Smooth muscle cell (in vitro differentiated cells): ENCODE measurements at regions not wholly inside any gene's neighbourhood (a gene's known extent, or its start where the extent isn't known, plus 50 kb on each side); places are given as distances from the start of the nearest gene placed in this dataset.

Experiments used
- DNase-seq: peaks from one replicate; lab custom pipeline; 2025; ENCODE audit not compliant: unreplicated experiment; lab: John Stamatoyannopoulos, UW
- H2AFZ ChIP-seq: fragments of 200-600 bp; sonication (generic); 2 replicates; pipeline ENCODE4 v1.6.0; 2016; ENCODE audit warnings: antibody characterized with exemption, low read depth, mild to moderate bottlenecking
- H3F3A ChIP-seq: fragments of 200-600 bp; sonication (generic); 2 replicates; pipeline ENCODE4 v1.6.0; 2017; ENCODE audit warnings: antibody characterized with exemption, low read depth
- H3K27ac ChIP-seq: fragments of 200-600 bp; sonication (generic); 2 replicates; pipeline ENCODE4 v1.5.1; 2016; ENCODE audit warnings: low read depth, mild to moderate bottlenecking
- H3K27me3 ChIP-seq: fragments of 200-600 bp; sonication (generic); 2 replicates; pipeline ENCODE4 v1.6.1; 2016; ENCODE audit warnings: low read depth, mild to moderate bottlenecking
- H3K36me3 ChIP-seq: fragments of 200-600 bp; sonication (generic); 2 replicates; pipeline ENCODE4 v1.5.1; 2016; ENCODE audit warnings: low read depth
- H3K4me1 ChIP-seq: fragments of 200-600 bp; sonication (generic); 2 replicates; pipeline ENCODE4 v1.5.1; 2016; ENCODE audit warnings: low read depth
- H3K4me2 ChIP-seq: fragments of 200-600 bp; sonication (generic); 2 replicates; pipeline ENCODE4 v1.6.0; 2016; ENCODE audit warnings: mild to moderate bottlenecking
- H3K4me3 ChIP-seq: fragments of 200-600 bp; sonication (generic); 2 replicates; pipeline ENCODE4 v1.5.1; 2016; ENCODE audit warnings: mild to moderate bottlenecking
- H3K79me2 ChIP-seq: fragments of 200-600 bp; sonication (generic); 2 replicates; pipeline ENCODE4 v1.6.0; 2016; ENCODE audit warnings: low read depth, mild to moderate bottlenecking
- H3K9ac ChIP-seq: fragments of 200-600 bp; sonication (generic); 2 replicates; pipeline ENCODE4 v1.6.0; 2016; ENCODE audit warnings: low read depth
- H3K9me3 ChIP-seq: fragments of 200-600 bp; sonication (generic); replicated peaks from 2 replicates; pipeline ENCODE4 v1.5.1; 2016; ENCODE audit warnings: low read depth
- H4K20me1 ChIP-seq: fragments of 200-600 bp; sonication (generic); 2 replicates; pipeline ENCODE4 v1.6.0; 2016; ENCODE audit warnings: low read depth
- WGBS: methylation state at CpG from one replicate; pipeline ENCODE4 v1.1.7; 2016; ENCODE audit warnings: low lambda C conversion rate; 5-methylcytosine and 5-hydroxymethylcytosine counted together
- TF ChIP-seq, protein P1 (sequence below): fragments of 200-600 bp; sonication (generic); IDR thresholded peaks from 2 replicates; pipeline ENCODE4 v1.5.1; 2017; ENCODE audit warnings: borderline replicate concordance, mild to moderate bottlenecking, antibody characterized with exemption; ENCODE audit not compliant: insufficient read depth, poor library complexity, severe bottlenecking

DNA sequence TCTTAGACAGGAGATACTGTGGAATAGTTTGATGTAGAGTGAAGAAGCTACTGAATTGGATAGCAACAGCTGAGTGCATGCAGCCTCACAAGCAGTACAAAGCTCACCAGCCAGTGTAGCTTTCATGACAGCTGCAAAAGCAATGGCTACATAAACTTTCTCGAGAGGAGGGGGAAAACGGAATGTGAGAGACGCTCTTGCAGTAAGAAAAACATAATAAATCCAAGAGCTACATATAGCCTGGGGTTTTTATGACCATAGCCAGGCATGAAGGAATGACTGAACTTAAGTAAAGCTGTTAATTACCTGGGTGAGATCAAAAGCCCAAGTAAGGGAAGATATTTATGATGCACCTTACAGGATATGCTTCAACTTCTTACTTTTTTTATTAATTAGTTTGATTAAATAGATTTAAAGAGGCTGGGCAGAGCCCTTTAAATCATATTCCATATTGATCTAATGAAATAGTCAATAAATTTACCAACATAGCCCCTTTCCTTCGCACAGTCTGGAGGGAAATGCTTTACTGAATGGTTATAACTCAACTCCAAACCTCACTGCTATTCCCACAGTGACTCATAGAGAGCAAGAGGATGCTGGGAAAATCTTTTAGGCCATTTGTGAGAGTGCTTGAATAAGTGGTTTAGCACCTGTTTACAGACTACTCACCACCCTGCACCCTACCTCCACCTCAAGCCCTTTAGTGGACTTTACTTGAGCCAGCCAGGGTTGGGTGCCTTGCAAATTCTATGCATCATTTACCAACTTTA, 407.2 kb upstream of the CLINT1 start:
- TF ChIP-seq, protein P1, sequence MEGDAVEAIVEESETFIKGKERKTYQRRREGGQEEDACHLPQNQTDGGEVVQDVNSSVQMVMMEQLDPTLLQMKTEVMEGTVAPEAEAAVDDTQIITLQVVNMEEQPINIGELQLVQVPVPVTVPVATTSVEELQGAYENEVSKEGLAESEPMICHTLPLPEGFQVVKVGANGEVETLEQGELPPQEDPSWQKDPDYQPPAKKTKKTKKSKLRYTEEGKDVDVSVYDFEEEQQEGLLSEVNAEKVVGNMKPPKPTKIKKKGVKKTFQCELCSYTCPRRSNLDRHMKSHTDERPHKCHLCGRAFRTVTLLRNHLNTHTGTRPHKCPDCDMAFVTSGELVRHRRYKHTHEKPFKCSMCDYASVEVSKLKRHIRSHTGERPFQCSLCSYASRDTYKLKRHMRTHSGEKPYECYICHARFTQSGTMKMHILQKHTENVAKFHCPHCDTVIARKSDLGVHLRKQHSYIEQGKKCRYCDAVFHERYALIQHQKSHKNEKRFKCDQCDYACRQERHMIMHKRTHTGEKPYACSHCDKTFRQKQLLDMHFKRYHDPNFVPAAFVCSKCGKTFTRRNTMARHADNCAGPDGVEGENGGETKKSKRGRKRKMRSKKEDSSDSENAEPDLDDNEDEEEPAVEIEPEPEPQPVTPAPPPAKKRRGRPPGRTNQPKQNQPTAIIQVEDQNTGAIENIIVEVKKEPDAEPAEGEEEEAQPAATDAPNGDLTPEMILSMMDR: no peak
- Histone ChIP-seq H3K4me1 (peaks cover 2% of the 10 kb centered on the region), H3K4me2 (no peak overlapping the region), H3F3A (no peaks in the 10 kb centered on the region), H3K9me3 (no peaks in the 10 kb centered on the region), H3K9ac (no peak overlapping the region), H3K4me3 (no peak overlapping the region), H4K20me1 (no peaks in the 10 kb centered on the region), H3K27me3 (no peaks in the 10 kb centered on the region), H3K79me2 (no peaks in the 10 kb centered on the region), H2AFZ (no peak overlapping the region), H3K36me3 (no peaks in the 10 kb centered on the region), H3K27ac (no peak overlapping the region)
- DNase-seq: no peak
- WGBS: 89% methylated on average over 4 of the region's 4 CpGs

DNA sequence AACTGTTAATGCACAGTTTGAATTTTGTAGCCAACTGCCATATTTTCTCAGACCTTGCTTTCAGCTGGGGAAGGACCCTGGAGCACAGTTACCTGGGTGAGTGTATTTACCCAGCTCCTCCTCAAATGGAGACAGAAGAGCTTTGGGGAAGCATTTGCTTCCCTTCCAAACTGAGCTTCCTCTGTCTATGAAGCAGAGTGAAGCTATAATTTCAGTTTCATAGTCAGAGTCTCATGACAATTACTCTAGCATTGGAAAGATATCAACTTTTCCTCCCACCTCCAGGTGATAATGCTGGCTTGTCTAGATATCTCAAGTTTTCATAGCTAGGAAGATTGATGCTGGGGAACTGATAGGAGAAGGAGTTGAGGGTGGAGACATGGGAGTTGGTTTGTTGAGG, 406.4 kb upstream of the CLINT1 start:
- no peaks in the 10 kb centered on the region for H3K79me2 ChIP-seq
- H3K27ac ChIP-seq: no peak overlapping the region
- no peak overlapping the region for H3K9ac ChIP-seq
- H3F3A ChIP-seq: no peaks in the 10 kb centered on the region
- H3K36me3 ChIP-seq: no peaks in the 10 kb centered on the region
- no peaks in the 10 kb centered on the region for H4K20me1 ChIP-seq
- H3K9me3 ChIP-seq: no peaks in the 10 kb centered on the region
- no peak for DNase-seq
- H3K4me1 ChIP-seq: no peaks in the 10 kb centered on the region
- TF ChIP-seq, protein P1: no peak
- no peaks in the 10 kb centered on the region for H3K27me3 ChIP-seq
- H2AFZ ChIP-seq: no peak overlapping the region
- no peak overlapping the region for H3K4me3 ChIP-seq
- H3K4me2 ChIP-seq: no peak overlapping the region

DNA sequence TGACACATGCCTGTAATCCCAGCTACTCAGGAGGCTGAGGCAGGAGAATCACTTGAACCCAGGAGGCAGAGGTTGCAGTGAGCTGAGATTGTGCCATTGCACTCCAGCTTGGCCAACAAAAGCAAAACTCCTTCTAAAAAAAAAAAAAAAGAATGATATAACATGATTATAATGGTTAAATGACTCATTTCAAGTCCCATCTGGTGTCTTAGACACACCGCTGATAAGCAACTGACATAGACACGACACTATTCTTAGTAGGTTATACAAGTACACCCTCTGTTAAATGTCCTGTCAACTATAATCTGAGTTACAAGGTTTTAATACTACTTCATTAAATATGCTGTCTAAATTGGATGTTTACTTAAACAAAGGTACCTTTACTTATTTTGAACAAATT, 405.3 kb upstream of the CLINT1 start:
- no peaks in the 10 kb centered on the region for H3K9me3 ChIP-seq
- DNase-seq: no peak
- H3K79me2 ChIP-seq: no peaks in the 10 kb centered on the region
- no peaks in the 10 kb centered on the region for H3F3A ChIP-seq
- H3K9ac ChIP-seq: no peak overlapping the region
- no peak overlapping the region for H3K4me3 ChIP-seq
- H3K4me2 ChIP-seq: no peak overlapping the region
- no peaks in the 10 kb centered on the region for H3K27me3 ChIP-seq
- H4K20me1 ChIP-seq: no peaks in the 10 kb centered on the region
- H3K27ac ChIP-seq: no peak overlapping the region
- no peak overlapping the region for H2AFZ ChIP-seq
- no peaks in the 10 kb centered on the region for H3K4me1 ChIP-seq
- WGBS: 26% methylated on average over 2 of the region's 2 CpGs
- no peaks in the 10 kb centered on the region for H3K36me3 ChIP-seq
- TF ChIP-seq, protein P1: no peak

DNA sequence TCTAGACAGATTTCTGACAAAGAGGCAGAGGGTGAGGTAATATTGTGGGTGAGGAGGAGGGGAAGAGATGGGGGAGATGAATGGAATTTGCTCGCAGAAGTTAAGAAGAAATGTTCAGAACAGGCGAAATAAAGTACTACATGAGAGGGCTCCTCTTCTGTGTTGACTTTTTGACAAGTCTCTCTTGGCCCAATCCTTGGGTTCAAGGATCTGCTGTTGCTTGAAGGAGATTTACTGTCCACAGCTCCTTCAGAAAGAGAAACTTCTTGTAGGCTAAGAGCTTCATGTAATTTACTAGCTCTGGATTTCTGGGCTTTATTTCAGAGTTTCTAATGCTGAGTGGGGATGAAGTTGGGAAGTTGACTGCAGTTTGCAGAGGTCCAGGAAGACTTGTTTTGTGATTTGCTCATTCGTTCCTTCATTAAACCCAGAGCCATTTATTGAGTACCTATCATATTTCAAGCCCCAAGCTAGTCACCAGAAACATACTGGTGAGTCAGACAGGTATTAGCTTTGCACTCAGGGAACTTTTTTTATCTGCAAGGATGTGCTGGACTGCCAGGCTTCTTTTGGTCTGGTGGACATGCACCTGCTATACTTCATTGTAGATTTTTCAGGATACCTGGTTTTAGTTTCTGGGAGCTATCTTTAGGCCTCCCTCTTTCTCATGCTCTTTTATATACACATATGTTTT, 402.9 kb upstream of the CLINT1 start:
- Histone ChIP-seq H3K4me3 (no peak overlapping the region), H3K79me2 (no peaks in the 10 kb centered on the region), H3K36me3 (no peaks in the 10 kb centered on the region), H4K20me1 (no peaks in the 10 kb centered on the region), H3K9ac (no peak overlapping the region), H2AFZ (no peak overlapping the region), H3K27me3 (no peaks in the 10 kb centered on the region), H3K4me1 (no peaks in the 10 kb centered on the region), H3K4me2 (no peak overlapping the region), H3K9me3 (no peaks in the 10 kb centered on the region), H3K27ac (no peak overlapping the region), H3F3A (no peaks in the 10 kb centered on the region)
- WGBS: 78% methylated on average over 3 of the region's 3 CpGs
- no peak for DNase-seq
- TF ChIP-seq, protein P1: no peak
